CD4-positive, alpha-beta T cell (primary cell): ENCODE measurements at regions not wholly inside any gene's neighbourhood (a gene's known extent, or its start where the extent isn't known, plus 50 kb on each side); places are given as distances from the start of the nearest gene placed in this dataset.

ENCODE experiments used
- ATAC-seq: fragments of 200-7000 bp; cut with Tn5 transposase; one replicate; pipeline ENCODE4 v1.10.0; 2022; ENCODE audit warnings: mild to moderate bottlenecking; ENCODE audit not compliant: poor library complexity
- CTCF ChIA-PET: fragments of 350-600 bp; sonication (Branson Sonifier 250); formaldehyde crosslinking; loops from one replicate; lab custom pipeline; 2021; ENCODE audit warnings: antibody characterized with exemption, inconsistent platforms; lab: Charles Lee
- POLR2A ChIA-PET: fragments of 350-600 bp; sonication (Branson Sonifier 250); formaldehyde crosslinking; loops from one replicate; lab custom pipeline; 2021; ENCODE audit warnings: antibody characterized with exemption, inconsistent platforms; lab: Charles Lee
- DNase-seq, 14 experiments: peaks; one replicate each; pipeline ENCODE4 v3.0.0-alpha.2; 2013 to 2020; ENCODE audit warnings: mixed read lengths in 2 of 14
- H3K27ac ChIP-seq, 2 donors: one replicate each; pipeline versions ENCODE4 v1.5.1 to v1.7.0; 2013; ENCODE audit warnings: low read length in 2 of 2, low read depth in 1 of 2, mild to moderate bottlenecking in 1 of 2
- H3K27me3 ChIP-seq, 2 experiments: 1 replicate in 1 of 2; 2 replicates in 1 of 2; pipeline versions ENCODE4 v1.6.1 to v1.7.0; 2013; ENCODE audit warnings: low read length in 2 of 2, control low read depth in 1 of 2, mild to moderate bottlenecking in 1 of 2, moderate library complexity in 1 of 2; ENCODE audit not compliant: insufficient read depth in 2 of 2, control insufficient read depth in 1 of 2
- H3K36me3 ChIP-seq: one replicate; pipeline ENCODE4 v1.6.1; 2013; ENCODE audit warnings: low read length, control low read depth; ENCODE audit not compliant: insufficient read depth
- H3K4me1 ChIP-seq: one replicate; pipeline ENCODE4 v1.6.1; 2013; ENCODE audit warnings: low read length, control low read depth; ENCODE audit not compliant: insufficient read depth
- H3K4me3 ChIP-seq: one replicate; pipeline ENCODE4 v1.5.1; 2013; ENCODE audit warnings: mild to moderate bottlenecking, low read length, moderate library complexity
- H3K9me3 ChIP-seq, 2 experiments: 1 replicate in 1 of 2; 2 replicates in 1 of 2; pipeline versions ENCODE4 v1.6.1 to v1.7.0; 2013; ENCODE audit warnings: low read length in 2 of 2, mild to moderate bottlenecking in 2 of 2, control low read depth in 1 of 2, moderate library complexity in 1 of 2; ENCODE audit not compliant: control insufficient read depth in 1 of 2, insufficient read depth in 1 of 2
- H3K27ac Mint-ChIP-seq: one replicate; pipeline ENCODE4 v1.8.0; 2020; ENCODE audit warnings: mixed read lengths
- H3K27me3 Mint-ChIP-seq: one replicate; pipeline ENCODE4 v1.8.0; 2021; ENCODE audit warnings: mixed read lengths
- H3K36me3 Mint-ChIP-seq: one replicate; pipeline ENCODE4 v1.8.0; 2021; ENCODE audit warnings: low read depth, mixed read lengths
- H3K4me1 Mint-ChIP-seq: one replicate; pipeline ENCODE4 v1.8.0; 2021; ENCODE audit warnings: low read depth, mixed read lengths
- H3K4me3 Mint-ChIP-seq: one replicate; pipeline ENCODE4 v1.8.0; 2020; ENCODE audit warnings: mild to moderate bottlenecking, mixed read lengths
- H3K9me3 Mint-ChIP-seq: one replicate; pipeline ENCODE4 v1.8.0; 2020; ENCODE audit warnings: mixed read lengths
- intact Hi-C, 2 experiments: fragments of 100-400 bp; cut with DNase I in 1 of 2; cut with micrococcal nuclease in 1 of 2; formaldehyde crosslinking; loops; one replicate each; pipeline versions ENCODE4 v1.15.1 to v1.9.0; 2023 to 2025; cut with DNase I, micrococcal nuclease
- TF ChIP-seq, protein P1 (sequence below): fragments of 200-600 bp; IDR thresholded peaks from one replicate; pipeline ENCODE4 v1.8.0; 2022; ENCODE audit warnings: antibody characterized with exemption, mild to moderate bottlenecking

DNA sequence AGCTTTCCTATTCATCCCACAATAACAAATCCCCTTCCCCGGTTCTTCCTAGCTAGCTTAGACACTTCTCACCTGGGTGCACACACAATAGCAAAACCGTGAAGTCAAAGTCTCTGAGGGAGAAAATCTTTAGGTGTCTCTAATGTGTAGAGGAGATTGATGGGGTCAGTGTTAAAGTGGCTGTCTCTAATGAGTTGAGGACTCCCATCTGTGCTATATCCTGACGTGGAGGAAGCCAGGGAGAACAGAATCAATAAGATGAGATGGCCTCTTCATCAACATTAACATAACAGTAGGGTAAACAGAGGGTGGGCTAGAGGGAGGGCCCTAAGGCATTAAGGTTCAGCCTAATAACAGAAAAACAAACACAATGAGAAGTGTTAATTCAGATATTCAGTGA lies 120.4 kb downstream of the SLC5A7 start:
- POLR2A ChIA-PET, result no interaction called here
- TF ChIP-seq, protein P1, sequence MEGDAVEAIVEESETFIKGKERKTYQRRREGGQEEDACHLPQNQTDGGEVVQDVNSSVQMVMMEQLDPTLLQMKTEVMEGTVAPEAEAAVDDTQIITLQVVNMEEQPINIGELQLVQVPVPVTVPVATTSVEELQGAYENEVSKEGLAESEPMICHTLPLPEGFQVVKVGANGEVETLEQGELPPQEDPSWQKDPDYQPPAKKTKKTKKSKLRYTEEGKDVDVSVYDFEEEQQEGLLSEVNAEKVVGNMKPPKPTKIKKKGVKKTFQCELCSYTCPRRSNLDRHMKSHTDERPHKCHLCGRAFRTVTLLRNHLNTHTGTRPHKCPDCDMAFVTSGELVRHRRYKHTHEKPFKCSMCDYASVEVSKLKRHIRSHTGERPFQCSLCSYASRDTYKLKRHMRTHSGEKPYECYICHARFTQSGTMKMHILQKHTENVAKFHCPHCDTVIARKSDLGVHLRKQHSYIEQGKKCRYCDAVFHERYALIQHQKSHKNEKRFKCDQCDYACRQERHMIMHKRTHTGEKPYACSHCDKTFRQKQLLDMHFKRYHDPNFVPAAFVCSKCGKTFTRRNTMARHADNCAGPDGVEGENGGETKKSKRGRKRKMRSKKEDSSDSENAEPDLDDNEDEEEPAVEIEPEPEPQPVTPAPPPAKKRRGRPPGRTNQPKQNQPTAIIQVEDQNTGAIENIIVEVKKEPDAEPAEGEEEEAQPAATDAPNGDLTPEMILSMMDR, result no peak
- no peaks in the 10 kb centered on the region for H3K27me3 Mint-ChIP-seq
- CTCF ChIA-PET, result no interaction called here
- H3K36me3 Mint-ChIP-seq, result no peaks in the 10 kb centered on the region
- intact Hi-C loops, result no loop called here
- no peaks in the 10 kb centered on the region for H3K4me1 Mint-ChIP-seq
- Histone ChIP-seq H3K9me3 (peaks cover 0 to 2% of the 10 kb centered on the region in 2 experiments), H3K27me3 (no peaks in the 10 kb centered on the region), H3K4me3 (no peak overlapping the region), H3K4me1 (no peaks in the 10 kb centered on the region), H3K27ac (no peak overlapping the region), H3K36me3 (no peaks in the 10 kb centered on the region)
- DNase-seq (no peak), ATAC-seq (no peak)
- no peak overlapping the region for H3K27ac Mint-ChIP-seq
- peaks cover 5% of the 10 kb centered on the region for H3K9me3 Mint-ChIP-seq
- H3K4me3 Mint-ChIP-seq, result no peak overlapping the region

DNA sequence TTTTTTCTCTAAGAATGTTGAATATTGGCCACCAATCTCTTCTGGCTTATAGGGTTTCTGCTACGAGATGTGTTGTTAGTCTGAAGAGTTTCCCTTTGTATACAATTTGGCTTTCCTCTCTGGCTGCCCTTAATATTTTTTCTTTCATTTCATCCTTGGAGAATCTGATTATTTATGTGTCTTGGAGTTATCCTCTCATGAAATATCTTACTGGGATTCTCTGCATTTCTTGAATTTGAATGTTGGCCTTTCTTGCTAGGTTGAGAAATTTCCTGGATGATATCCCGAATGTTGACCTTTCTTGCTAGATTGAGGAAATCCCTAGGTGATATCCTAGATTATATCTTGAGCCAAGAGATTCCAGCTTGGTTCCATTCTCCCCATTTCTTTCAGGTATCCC lies 125.6 kb downstream of the SLC5A7 start:
- ChIA-PET POLR2A (no interaction called here), CTCF (interaction anchor here (1.0 kb wide), 1 partner anchor 8 kb away, joined by 3 read pairs; no protein-coding TSS in a partner anchor)
- Histone ChIP-seq H3K4me1 (no peaks in the 10 kb centered on the region), H3K4me3 (no peak overlapping the region), H3K36me3 (no peaks in the 10 kb centered on the region), H3K9me3 (peaks cover 0 to 6% of the 10 kb centered on the region in 2 experiments), H3K27ac (no peak overlapping the region), H3K27me3 (no peaks in the 10 kb centered on the region)
- Mint-ChIP-seq H3K27ac (no peak overlapping the region), H3K36me3 (no peaks in the 10 kb centered on the region), H3K4me3 (no peak overlapping the region), H3K4me1 (no peaks in the 10 kb centered on the region), H3K9me3 (peaks cover 5% of the 10 kb centered on the region), H3K27me3 (peaks cover 3% of the 10 kb centered on the region)
- TF ChIP-seq, protein P1, result no peak
- intact Hi-C loops, result no loop called here
- DNase-seq (no peak), ATAC-seq (no peak)

DNA sequence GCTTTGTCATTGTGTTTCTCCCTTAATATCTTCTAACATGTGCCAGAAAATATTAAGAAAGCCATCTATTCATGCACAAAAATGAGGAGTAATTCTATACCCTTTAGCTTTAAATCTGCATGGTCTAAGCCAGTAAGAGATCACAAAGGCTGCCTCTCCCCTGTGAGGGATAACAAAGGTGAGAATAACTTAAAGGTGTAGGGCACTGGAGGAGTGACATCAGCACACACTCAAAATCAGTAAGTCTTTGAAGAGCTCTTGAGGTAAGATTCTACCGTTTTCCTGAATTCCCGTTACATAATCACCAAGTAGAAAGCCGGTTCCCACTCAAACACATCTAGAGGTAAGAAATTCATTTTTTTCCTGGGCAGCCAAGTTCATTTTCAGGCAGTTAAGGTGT lies 123.9 kb upstream of the SULT1C3 start:
- Mint-ChIP-seq H3K27ac (no peak overlapping the region), H3K4me1 (no peaks in the 10 kb centered on the region), H3K36me3 (no peaks in the 10 kb centered on the region), H3K4me3 (no peak overlapping the region), H3K27me3 (peaks cover 3% of the 10 kb centered on the region), H3K9me3 (peaks cover 4% of the 10 kb centered on the region)
- H3K27me3 ChIP-seq, result no peaks in the 10 kb centered on the region
- no peak for DNase-seq
- no peak for ATAC-seq
- no peaks in the 10 kb centered on the region for H3K4me1 ChIP-seq
- no peak overlapping the region for H3K27ac ChIP-seq
- ChIA-PET POLR2A (no interaction called here), CTCF (no interaction called here)
- H3K9me3 ChIP-seq, result peaks cover 0 to 10% of the 10 kb centered on the region in 2 experiments
- TF ChIP-seq, protein P1, result no peak
- intact Hi-C loops, result no loop called here
- no peak overlapping the region for H3K4me3 ChIP-seq
- H3K36me3 ChIP-seq, result no peaks in the 10 kb centered on the region
